Fibroblast of lung (primary cell): ENCODE measurements at regions not wholly inside any gene's neighbourhood (a gene's known extent, or its start where the extent isn't known, plus 50 kb on each side); places are given as distances from the start of the nearest gene placed in this dataset.

ENCODE experiments used
- DNase-seq, 2 donors: peaks; one replicate each; pipeline versions ENCODE4 v3.0.0 to v3.0.0-alpha.2; 2010; ENCODE audit warnings: low read depth in 2 of 2
- H2AFZ ChIP-seq: 2 replicates; pipeline ENCODE4 v1.5.1; 2012; ENCODE audit warnings: low read length, control low read depth, inconsistent platforms
- H3K27ac ChIP-seq: 2 replicates; pipeline ENCODE4 v1.5.1; 2011; ENCODE audit warnings: low read length, control low read depth; ENCODE audit not compliant: insufficient read depth
- H3K27me3 ChIP-seq: 2 replicates; pipeline ENCODE4 v1.5.1; 2011; ENCODE audit warnings: mild to moderate bottlenecking, low read length; ENCODE audit not compliant: control insufficient read depth, insufficient read depth
- H3K36me3 ChIP-seq: 2 replicates; pipeline ENCODE4 v1.5.1; 2011; ENCODE audit warnings: low read length; ENCODE audit not compliant: control insufficient read depth, insufficient read depth
- H3K4me1 ChIP-seq: 2 replicates; pipeline ENCODE4 v1.5.1; 2011; ENCODE audit warnings: low read length; ENCODE audit not compliant: control insufficient read depth, insufficient read depth; ENCODE audit errors: extremely low read depth
- H3K4me2 ChIP-seq: 2 replicates; pipeline ENCODE4 v1.5.1; 2011; ENCODE audit warnings: low read length, control low read depth; ENCODE audit not compliant: insufficient read depth; ENCODE audit errors: extremely low read depth
- H3K4me3 ChIP-seq, 4 experiments: fragments of 200-600 bp in 1 of 4; sonication (generic) in 1 of 4; replicated peaks in 1 of 4; 2 replicates each; pipeline ENCODE4 v1.5.1; 2011 to 2016; ENCODE audit warnings: low read length in 4 of 4, low read depth in 3 of 4, mild to moderate bottlenecking in 3 of 4, control low read depth in 2 of 4, inconsistent platforms in 1 of 4, mixed read lengths in 1 of 4; ENCODE audit not compliant: insufficient read depth in 1 of 4; ENCODE audit errors: control extremely low read depth in 1 of 4
- H3K79me2 ChIP-seq: 2 replicates; pipeline ENCODE4 v1.5.1; 2012; ENCODE audit warnings: mild to moderate bottlenecking, low read length, inconsistent platforms; ENCODE audit not compliant: control insufficient read depth, insufficient read depth
- H3K9ac ChIP-seq: 2 replicates; pipeline ENCODE4 v1.5.1; 2011; ENCODE audit warnings: mild to moderate bottlenecking, low read length, control low read depth; ENCODE audit not compliant: insufficient read depth
- H3K9me3 ChIP-seq: 2 replicates; pipeline ENCODE4 v1.5.1; 2012; ENCODE audit warnings: low read depth, low read length; ENCODE audit not compliant: control insufficient read depth, insufficient read depth
- H4K20me1 ChIP-seq: 2 replicates; pipeline ENCODE4 v1.5.1; 2011; ENCODE audit warnings: low read length; ENCODE audit not compliant: control insufficient read depth, insufficient read depth; ENCODE audit errors: extremely low read depth
- CTCF ChIP-seq, 2 donors: IDR thresholded peaks in 1 of 2; conservative IDR thresholded peaks in 1 of 2; 1 replicate in 1 of 2; 2 replicates in 1 of 2; pipeline ENCODE4 v1.5.1; 2011 to 2012; ENCODE audit warnings: low read length in 2 of 2, control low read depth in 1 of 2, inconsistent platforms in 1 of 2, low read depth in 1 of 2, mild to moderate bottlenecking in 1 of 2
- EZH2 ChIP-seq: IDR thresholded peaks from 2 replicates; pipeline ENCODE4 v1.5.1; 2012; ENCODE audit warnings: low read length, control low read depth, mild to moderate bottlenecking; ENCODE audit errors: missing control alignments

GRCh38 chrY:19498556-19498955 is 246.0 kb downstream of the KDM5D start:
- H3K9ac ChIP-seq = no peak overlapping the region
- no peak for TF ChIP-seq EZH2
- no peak for TF ChIP-seq CTCF (conservative IDR thresholded peaks at IDR 0.05 in 1 of 2, IDR thresholded peaks at IDR 0.05 in 1 of 2; ENCODE audit: low read depth in 1 of 2, low read length in 2 of 2)
- H3K27ac ChIP-seq = no peak overlapping the region
- H3K9me3 ChIP-seq = no peaks in the 10 kb centered on the region
- H2AFZ ChIP-seq = no peak overlapping the region
- DNase-seq = no peak
- no peak overlapping the region for H3K4me2 ChIP-seq
- no peaks in the 10 kb centered on the region for H3K79me2 ChIP-seq
- H3K36me3 ChIP-seq = no peaks in the 10 kb centered on the region
- H4K20me1 ChIP-seq = no peaks in the 10 kb centered on the region
- H3K4me3 ChIP-seq = no peak overlapping the region
- no peaks in the 10 kb centered on the region for H3K4me1 ChIP-seq
- no peaks in the 10 kb centered on the region for H3K27me3 ChIP-seq

- DNase-seq = no peak
- H3K4me1 ChIP-seq = no peaks in the 10 kb centered on the region
- H3K79me2 ChIP-seq = no peaks in the 10 kb centered on the region
- H3K9me3 ChIP-seq = no peaks in the 10 kb centered on the region
- H3K4me3 ChIP-seq = no peak overlapping the region
- H3K27ac ChIP-seq = no peak overlapping the region
- TF ChIP-seq EZH2 (no peak), CTCF (conservative IDR thresholded peaks at IDR 0.05 in 1 of 2, IDR thresholded peaks at IDR 0.05 in 1 of 2; ENCODE audit: low read depth in 1 of 2, low read length in 2 of 2) (no peak)
- no peaks in the 10 kb centered on the region for H3K36me3 ChIP-seq
- H2AFZ ChIP-seq = no peak overlapping the region
- no peak overlapping the region for H3K9ac ChIP-seq
- H4K20me1 ChIP-seq = no peaks in the 10 kb centered on the region
- H3K27me3 ChIP-seq = no peaks in the 10 kb centered on the region
- H3K4me2 ChIP-seq = no peak overlapping the region
Observed at GRCh38 chrY:19487494-19487893, 257.0 kb downstream of the KDM5D start.

- H3K4me3 ChIP-seq = no peak overlapping the region
- no peaks in the 10 kb centered on the region for H3K9me3 ChIP-seq
- no peak overlapping the region for H2AFZ ChIP-seq
- no peaks in the 10 kb centered on the region for H3K4me1 ChIP-seq
- no peaks in the 10 kb centered on the region for H3K27me3 ChIP-seq
- no peak overlapping the region for H3K4me2 ChIP-seq
- TF ChIP-seq CTCF (conservative IDR thresholded peaks at IDR 0.05 in 1 of 2, IDR thresholded peaks at IDR 0.05 in 1 of 2; ENCODE audit: low read depth in 1 of 2, low read length in 2 of 2) (no peak), EZH2 (no peak)
- H3K9ac ChIP-seq = no peak overlapping the region
- no peak overlapping the region for H3K27ac ChIP-seq
- no peaks in the 10 kb centered on the region for H3K36me3 ChIP-seq
- H3K79me2 ChIP-seq = no peaks in the 10 kb centered on the region
- DNase-seq = no peak
- H4K20me1 ChIP-seq = no peaks in the 10 kb centered on the region
Observed at GRCh38 chrY:19484997-19485396, 259.5 kb downstream of the KDM5D start.
